Vagina (tissue), 2 donors: ENCODE measurements at regions not wholly inside any gene's neighbourhood (a gene's known extent, or its start where the extent isn't known, plus 50 kb on each side); places are given as distances from the start of the nearest gene placed in this dataset.

Experiments used
- CTCF ChIP-seq, 3 experiments: fragments of 450-650 bp in 2 of 3; fragments of 200-600 bp in 1 of 3; sonication (generic) in 1 of 3; IDR thresholded peaks; one replicate each; pipeline ENCODE4 v1.5.1; 2017 to 2019; ENCODE audit warnings: antibody characterized with exemption in 3 of 3, mild to moderate bottlenecking in 2 of 3, moderate library complexity in 2 of 3
- POLR2A ChIP-seq, 2 donors: fragments of 450-650 bp; IDR thresholded peaks; one replicate each; pipeline ENCODE4 v1.6.1; 2017; ENCODE audit warnings: antibody characterized with exemption in 2 of 2, mild to moderate bottlenecking in 2 of 2, moderate library complexity in 2 of 2
- POLR2AphosphoS5 ChIP-seq, 2 donors: sonication (generic); formaldehyde crosslinking; IDR thresholded peaks; one replicate each; pipeline ENCODE4 v1.9.0; 2017; ENCODE audit warnings: antibody characterized with exemption in 2 of 2, mild to moderate bottlenecking in 2 of 2, low read depth in 1 of 2; ENCODE audit not compliant: insufficient read depth in 1 of 2

GRCh38 chr5:34555699-34556508 lies 100.2 kb upstream of the RAI14 start:
- no peak for TF ChIP-seq POLR2AphosphoS5 (IDR thresholded peaks at IDR 0.05; ENCODE audit: insufficient read depth in 1 of 2, low read depth in 1 of 2)
- TF ChIP-seq CTCF (IDR thresholded peaks at IDR 0.05), result no peak
- no peak for TF ChIP-seq POLR2A (IDR thresholded peaks at IDR 0.05)
